ENCODE measurements at regions not wholly inside any gene's neighbourhood (a gene's known extent, or its start where the extent isn't known, plus 50 kb on each side); places are given as distances from the start of the nearest gene placed in this dataset.

DNA sequence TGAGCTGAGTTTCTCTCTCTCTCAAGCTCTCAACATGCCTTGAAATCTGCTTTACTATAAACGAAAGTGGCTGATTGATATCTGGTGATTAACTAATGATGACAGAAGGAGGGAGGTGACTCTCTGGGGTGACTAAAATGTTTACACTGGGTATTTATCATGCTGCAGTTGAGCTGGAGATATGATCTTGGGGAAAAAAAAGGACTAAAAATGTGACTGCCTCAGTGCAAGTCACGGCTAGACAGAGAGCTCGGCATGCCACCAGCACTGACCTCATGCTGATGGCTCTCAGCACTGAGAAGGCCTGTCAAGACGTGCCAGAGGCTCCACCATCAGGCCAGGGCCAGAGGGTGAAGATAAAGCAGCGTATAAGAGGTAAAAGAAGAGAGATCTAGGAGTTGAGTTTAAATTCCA, 103.1 kb upstream of the SPACA1 start:
- 10 to 18% (median 11%) methylated on average over 5 of the region's 5 CpGs for WGBS, 5 donors
- Histone ChIP-seq H3K4me3 (no peak overlapping the region), H3K4me1 (peaks cover 0 to 10% (median 3%) of the 10 kb centered on the region in 4 donors), H3K9me3 (no peaks in the 10 kb centered on the region), H3K27ac (no peak overlapping the region), H3K27me3 (peaks cover 0 to 4% (median 4%) of the 10 kb centered on the region in 3 donors), H3K36me3 (no peaks in the 10 kb centered on the region)
- TF ChIP-seq, protein P1, sequence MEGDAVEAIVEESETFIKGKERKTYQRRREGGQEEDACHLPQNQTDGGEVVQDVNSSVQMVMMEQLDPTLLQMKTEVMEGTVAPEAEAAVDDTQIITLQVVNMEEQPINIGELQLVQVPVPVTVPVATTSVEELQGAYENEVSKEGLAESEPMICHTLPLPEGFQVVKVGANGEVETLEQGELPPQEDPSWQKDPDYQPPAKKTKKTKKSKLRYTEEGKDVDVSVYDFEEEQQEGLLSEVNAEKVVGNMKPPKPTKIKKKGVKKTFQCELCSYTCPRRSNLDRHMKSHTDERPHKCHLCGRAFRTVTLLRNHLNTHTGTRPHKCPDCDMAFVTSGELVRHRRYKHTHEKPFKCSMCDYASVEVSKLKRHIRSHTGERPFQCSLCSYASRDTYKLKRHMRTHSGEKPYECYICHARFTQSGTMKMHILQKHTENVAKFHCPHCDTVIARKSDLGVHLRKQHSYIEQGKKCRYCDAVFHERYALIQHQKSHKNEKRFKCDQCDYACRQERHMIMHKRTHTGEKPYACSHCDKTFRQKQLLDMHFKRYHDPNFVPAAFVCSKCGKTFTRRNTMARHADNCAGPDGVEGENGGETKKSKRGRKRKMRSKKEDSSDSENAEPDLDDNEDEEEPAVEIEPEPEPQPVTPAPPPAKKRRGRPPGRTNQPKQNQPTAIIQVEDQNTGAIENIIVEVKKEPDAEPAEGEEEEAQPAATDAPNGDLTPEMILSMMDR (IDR thresholded peaks at IDR 0.05): no peak
- no peak for TF ChIP-seq POLR2AphosphoS5 (IDR thresholded peaks at IDR 0.05)
- no peak for TF ChIP-seq EP300 (IDR thresholded peaks at IDR 0.05)
- TF ChIP-seq POLR2A (IDR thresholded peaks at IDR 0.05): no peak
- DNase-seq: peak; percentile 31 to 82
- intact Hi-C loops (cut with DNase I; ENCODE audit: low total_unique reads): no loop called here

DNA sequence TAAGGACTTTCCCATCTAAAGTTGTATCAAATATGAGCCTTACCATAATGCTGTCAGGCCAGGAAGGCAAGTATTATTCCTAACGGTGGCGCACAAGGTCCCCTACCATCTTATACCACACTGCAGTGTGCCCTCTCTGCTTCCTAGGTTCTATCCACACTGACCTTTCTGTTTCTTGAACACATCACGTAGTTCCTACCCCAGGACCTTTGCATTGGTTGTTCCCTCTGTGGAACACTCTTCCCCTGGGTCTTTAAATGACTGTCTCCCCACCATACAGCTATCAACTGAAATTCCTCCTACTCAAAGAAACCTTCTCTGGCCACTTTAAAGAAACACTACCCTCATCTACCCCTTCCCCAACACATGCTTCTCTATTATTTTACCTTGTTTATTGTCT, 104.5 kb upstream of the SPACA1 start:
- DNase-seq: no peak
- no peak overlapping the region for H3K27ac ChIP-seq
- no peak overlapping the region for H3K4me3 ChIP-seq
- no peaks in the 10 kb centered on the region for H3K9me3 ChIP-seq
- no peaks in the 10 kb centered on the region for H3K36me3 ChIP-seq
- TF ChIP-seq, protein P1 (IDR thresholded peaks at IDR 0.05): no peak
- no peak for TF ChIP-seq POLR2A (IDR thresholded peaks at IDR 0.05)
- TF ChIP-seq EP300 (IDR thresholded peaks at IDR 0.05): no peak
- no peak for TF ChIP-seq POLR2AphosphoS5 (IDR thresholded peaks at IDR 0.05)
- H3K4me1 ChIP-seq: peaks cover 0 to 10% (median 3%) of the 10 kb centered on the region in 4 donors
- 88 to 94% (median 89%) methylated on average over 3 of the region's 3 CpGs for WGBS, 5 donors
- peaks cover 0 to 4% (median 0%) of the 10 kb centered on the region in 3 donors for H3K27me3 ChIP-seq
- intact Hi-C loops (cut with DNase I; ENCODE audit: low total_unique reads): no loop called here

DNA sequence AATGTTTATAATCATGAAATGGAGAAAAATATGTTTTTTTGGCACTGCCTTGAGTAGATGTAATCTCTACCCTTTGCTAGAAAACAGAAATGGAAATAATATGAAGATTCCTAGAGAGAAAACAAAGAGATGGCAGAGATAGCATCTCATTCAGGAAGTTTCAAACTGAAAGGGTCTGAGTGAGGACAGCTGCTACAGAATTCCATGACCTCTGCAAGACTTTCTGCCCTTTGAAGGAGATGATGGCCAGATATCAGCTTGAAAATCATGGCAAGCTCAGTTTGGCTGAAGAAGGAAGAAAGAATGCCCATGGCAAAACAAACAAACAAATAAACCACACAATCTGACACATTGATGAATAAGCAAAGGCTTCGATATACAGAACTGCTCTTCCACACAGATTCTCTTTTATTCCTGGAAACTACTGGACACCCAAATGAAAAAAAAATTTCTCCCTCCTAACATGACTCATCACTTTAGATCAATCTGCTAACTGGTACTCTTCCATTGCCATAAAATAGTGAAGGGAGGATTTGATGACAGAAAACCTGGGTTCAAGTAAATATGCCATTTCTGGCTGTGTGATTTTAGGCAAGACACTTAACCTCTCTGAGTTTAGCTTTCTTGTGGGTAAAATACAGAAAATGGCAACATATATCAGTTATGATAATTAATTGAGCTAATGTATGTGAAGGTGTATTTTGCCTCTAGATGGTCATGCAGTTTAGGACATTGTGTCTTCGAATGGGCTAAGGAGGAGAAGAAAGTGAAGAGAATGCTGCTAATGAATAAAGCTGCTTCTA, 105.9 kb upstream of the SPACA1 start:
- H3K9me3 ChIP-seq: no peaks in the 10 kb centered on the region
- 65 to 73% (median 68%) methylated on average over 2 of the region's 2 CpGs for WGBS, 5 donors
- H3K27ac ChIP-seq: no peak overlapping the region
- H3K4me3 ChIP-seq: no peak overlapping the region
- intact Hi-C loops (cut with DNase I; ENCODE audit: low total_unique reads): no loop called here
- no peaks in the 10 kb centered on the region for H3K36me3 ChIP-seq
- peaks cover 0 to 10% (median 3%) of the 10 kb centered on the region in 4 donors for H3K4me1 ChIP-seq
- TF ChIP-seq EP300 (IDR thresholded peaks at IDR 0.05): no peak
- no peak for TF ChIP-seq POLR2AphosphoS5 (IDR thresholded peaks at IDR 0.05)
- TF ChIP-seq, protein P1 (IDR thresholded peaks at IDR 0.05): no peak
- TF ChIP-seq POLR2A (IDR thresholded peaks at IDR 0.05): no peak
- H3K27me3 ChIP-seq: peaks cover 0 to 4% (median 0%) of the 10 kb centered on the region in 3 donors
- DNase-seq: no peak

DNA sequence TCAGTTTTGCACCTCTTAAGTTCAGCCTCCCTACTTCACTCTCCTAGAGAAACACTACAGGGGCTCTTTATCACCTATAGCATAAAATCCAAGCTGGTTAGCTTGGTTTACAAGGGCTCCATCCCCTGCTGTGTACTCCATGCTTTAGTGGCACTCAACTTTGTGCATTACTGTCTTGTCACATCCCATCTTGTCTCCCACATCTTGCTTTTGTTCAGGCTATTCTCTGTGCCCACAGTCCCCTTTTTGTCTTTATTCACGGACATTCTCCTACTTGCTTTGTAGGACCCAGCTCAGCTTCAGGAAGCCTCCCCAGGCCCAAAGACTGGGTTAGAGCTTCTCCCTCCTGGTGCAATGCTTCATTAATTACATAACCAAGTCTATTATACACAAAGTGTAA, 107.9 kb upstream of the SPACA1 start:
- Histone ChIP-seq H3K4me3 (no peak overlapping the region), H3K36me3 (no peaks in the 10 kb centered on the region), H3K9me3 (no peaks in the 10 kb centered on the region), H3K27ac (no peak overlapping the region), H3K4me1 (peaks cover 0 to 7% (median 1%) of the 10 kb centered on the region in 4 donors), H3K27me3 (peaks cover 0 to 4% (median 0%) of the 10 kb centered on the region in 3 donors)
- TF ChIP-seq POLR2A (IDR thresholded peaks at IDR 0.05): no peak
- TF ChIP-seq, protein P1 (IDR thresholded peaks at IDR 0.05): no peak
- no peak for TF ChIP-seq POLR2AphosphoS5 (IDR thresholded peaks at IDR 0.05)
- no peak for TF ChIP-seq EP300 (IDR thresholded peaks at IDR 0.05)
- intact Hi-C loops (cut with DNase I; ENCODE audit: low total_unique reads): no loop called here
- DNase-seq: no peak
- 85 to 93% (median 89%) methylated on average over 1 of the region's 1 CpG for WGBS, 5 donors
